Naive B cell (primary cell): ENCODE measurements at regions not wholly inside any gene's neighbourhood (a gene's known extent, or its start where the extent isn't known, plus 50 kb on each side); places are given as distances from the start of the nearest gene placed in this dataset.

Experiments used
- ATAC-seq, 2 donors: fragments of 150-1000 bp; cut with Tn5 transposase; 2 replicates each; pipeline ENCODE4 v1.10.0; 2021; ENCODE audit warnings: low read depth in 2 of 2, mild to moderate bottlenecking in 2 of 2, moderate library complexity in 2 of 2
- DNase-seq: peaks from one replicate; pipeline ENCODE4 v3.0.0; 2022
- H3K27ac Mint-ChIP-seq, 6 donors: one replicate each; pipeline ENCODE4 v1.8.0; 2020 to 2022; ENCODE audit warnings: mild to moderate bottlenecking in 6 of 6, mixed read lengths in 6 of 6, moderate library complexity in 5 of 6, inconsistent platforms in 2 of 6
- H3K27me3 Mint-ChIP-seq, 3 donors: one replicate each; pipeline ENCODE4 v1.8.0; 2021 to 2022; ENCODE audit warnings: mixed read lengths in 3 of 3, mild to moderate bottlenecking in 1 of 3
- H3K36me3 Mint-ChIP-seq, 2 donors: one replicate each; pipeline ENCODE4 v1.8.0; 2020 to 2022; ENCODE audit warnings: mixed read lengths in 2 of 2, inconsistent platforms in 1 of 2, mild to moderate bottlenecking in 1 of 2
- H3K4me1 Mint-ChIP-seq, 3 donors: one replicate each; pipeline ENCODE4 v1.8.0; 2020 to 2022; ENCODE audit warnings: mixed read lengths in 3 of 3, inconsistent platforms in 1 of 3, mild to moderate bottlenecking in 1 of 3, moderate library complexity in 1 of 3
- H3K4me3 Mint-ChIP-seq, 8 donors: one replicate each; pipeline ENCODE4 v1.8.0; 2020 to 2022; ENCODE audit warnings: mild to moderate bottlenecking in 8 of 8, mixed read lengths in 8 of 8, moderate library complexity in 8 of 8, inconsistent platforms in 2 of 8
- H3K9me3 Mint-ChIP-seq, 7 donors: one replicate each; pipeline ENCODE4 v1.8.0; 2020 to 2022; ENCODE audit warnings: mixed read lengths in 7 of 7, mild to moderate bottlenecking in 5 of 7, inconsistent platforms in 2 of 7, moderate library complexity in 1 of 7

- DNase-seq (no peak), ATAC-seq (no peak)
- H3K27me3 Mint-ChIP-seq, result peaks cover 0 to 6% (median 4%) of the 10 kb centered on the region in 3 donors
- no peak overlapping the region for H3K27ac Mint-ChIP-seq
- no peaks in the 10 kb centered on the region for H3K36me3 Mint-ChIP-seq
- H3K9me3 Mint-ChIP-seq, result peaks cover 0 to 4% (median 0%) of the 10 kb centered on the region in 7 donors
- H3K4me1 Mint-ChIP-seq, result no peaks in the 10 kb centered on the region
- no peak overlapping the region for H3K4me3 Mint-ChIP-seq
Observed at GRCh38 chr2:221677688-221678087, 105.6 kb upstream of the EPHA4 start.

DNA sequence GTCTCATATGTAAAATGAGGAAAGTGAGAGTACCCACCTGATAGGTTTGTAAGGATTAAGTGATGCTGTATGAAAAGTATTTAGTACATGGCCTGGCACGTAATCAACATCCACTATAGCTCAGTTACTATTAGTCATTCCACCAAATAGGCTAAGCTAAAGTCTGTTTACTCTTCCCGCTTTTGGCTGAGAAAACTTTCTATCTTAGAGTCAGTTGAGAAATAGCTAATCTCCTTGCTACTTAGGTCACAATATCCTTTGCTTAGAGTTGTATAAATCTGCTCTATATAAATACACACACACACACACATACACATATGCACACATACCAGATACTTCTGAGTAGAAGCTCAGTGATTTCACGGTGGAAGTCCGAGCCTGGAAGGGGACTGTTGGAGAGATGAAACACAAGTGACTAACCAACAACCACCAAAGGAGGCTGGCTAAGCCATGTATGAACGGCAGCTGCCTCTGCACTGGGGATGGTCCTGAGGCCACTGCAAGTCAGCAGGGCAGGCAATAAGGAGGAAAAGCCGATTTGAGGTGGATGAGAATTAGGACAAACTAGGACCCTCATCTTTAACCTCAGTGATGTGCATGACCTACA lies 104.6 kb upstream of the EPHA4 start:
- no peaks in the 10 kb centered on the region for H3K4me1 Mint-ChIP-seq
- H3K4me3 Mint-ChIP-seq, result no peak overlapping the region
- H3K36me3 Mint-ChIP-seq, result no peaks in the 10 kb centered on the region
- H3K9me3 Mint-ChIP-seq, result peaks cover 0 to 6% (median 0%) of the 10 kb centered on the region in 7 donors
- no peak overlapping the region for H3K27ac Mint-ChIP-seq
- DNase-seq (no peak), ATAC-seq (no peak)
- peaks cover 0 to 6% (median 4%) of the 10 kb centered on the region in 3 donors for H3K27me3 Mint-ChIP-seq

DNA sequence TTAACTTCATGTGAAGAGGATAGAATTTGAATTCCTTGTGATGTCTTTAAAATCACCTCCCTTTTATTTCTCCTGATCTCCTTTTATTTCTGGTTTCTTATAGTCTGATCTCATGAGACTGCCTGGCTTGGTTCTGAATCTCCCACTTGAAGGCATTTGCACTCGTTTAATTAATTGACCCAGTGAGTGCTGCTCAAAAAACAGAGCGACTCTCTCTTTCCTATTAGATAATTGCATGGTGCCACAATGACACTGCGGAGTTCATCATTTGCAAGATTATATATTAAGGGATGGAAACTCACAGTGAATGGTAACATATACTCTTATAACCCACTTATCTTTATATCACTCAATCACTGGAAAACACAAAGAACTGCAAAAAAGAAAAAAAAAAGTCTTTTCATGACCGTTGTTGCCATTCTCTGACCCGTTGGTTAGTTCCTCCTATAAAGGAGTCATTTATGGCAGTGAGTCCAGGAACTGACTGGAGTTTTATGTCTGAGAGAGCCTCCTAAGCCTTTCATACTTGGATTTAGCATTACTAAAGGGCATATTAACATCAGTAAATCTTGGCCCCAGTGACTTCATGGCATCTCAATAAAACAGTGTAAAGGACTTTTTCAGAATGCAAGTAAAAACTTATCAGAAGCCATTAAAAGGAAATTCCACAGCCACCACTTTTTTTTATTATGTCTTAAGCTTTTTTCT lies 103.3 kb upstream of the EPHA4 start:
- DNase-seq, result no peak
- Mint-ChIP-seq H3K36me3 (no peaks in the 10 kb centered on the region), H3K4me3 (no peak overlapping the region), H3K9me3 (peaks cover 0 to 6% (median 0%) of the 10 kb centered on the region in 7 donors), H3K4me1 (no peaks in the 10 kb centered on the region), H3K27me3 (peaks cover 0 to 6% (median 4%) of the 10 kb centered on the region in 3 donors), H3K27ac (no peak overlapping the region)
- no peak for ATAC-seq

GRCh38 chr2:221674446-221674845 lies 102.3 kb upstream of the EPHA4 start:
- ATAC-seq (no peak), DNase-seq (no peak)
- H3K27me3 Mint-ChIP-seq, result peaks cover 0 to 6% (median 4%) of the 10 kb centered on the region in 3 donors
- H3K4me1 Mint-ChIP-seq, result no peaks in the 10 kb centered on the region
- H3K36me3 Mint-ChIP-seq, result no peaks in the 10 kb centered on the region
- peaks cover 0 to 6% (median 0%) of the 10 kb centered on the region in 7 donors for H3K9me3 Mint-ChIP-seq
- no peak overlapping the region for H3K4me3 Mint-ChIP-seq
- no peak overlapping the region for H3K27ac Mint-ChIP-seq

- Mint-ChIP-seq H3K4me3 (no peak overlapping the region), H3K27me3 (peaks cover 0 to 6% (median 4%) of the 10 kb centered on the region in 3 donors), H3K4me1 (no peaks in the 10 kb centered on the region), H3K36me3 (no peaks in the 10 kb centered on the region), H3K9me3 (peaks cover 0 to 6% (median 2%) of the 10 kb centered on the region in 7 donors), H3K27ac (no peak overlapping the region)
- no peak for ATAC-seq
- no peak for DNase-seq
Observed at GRCh38 chr2:221673248-221673647, 101.1 kb upstream of the EPHA4 start.

- peaks cover 0 to 8% (median 2%) of the 10 kb centered on the region in 7 donors for H3K9me3 Mint-ChIP-seq
- peaks cover 0 to 6% (median 4%) of the 10 kb centered on the region in 3 donors for H3K27me3 Mint-ChIP-seq
- no peaks in the 10 kb centered on the region for H3K36me3 Mint-ChIP-seq
- H3K4me1 Mint-ChIP-seq, result no peaks in the 10 kb centered on the region
- ATAC-seq (no peak), DNase-seq (no peak)
- H3K27ac Mint-ChIP-seq, result no peak overlapping the region
- no peak overlapping the region for H3K4me3 Mint-ChIP-seq
Observed at GRCh38 chr2:221671515-221671914, 99.4 kb upstream of the EPHA4 start.

DNA sequence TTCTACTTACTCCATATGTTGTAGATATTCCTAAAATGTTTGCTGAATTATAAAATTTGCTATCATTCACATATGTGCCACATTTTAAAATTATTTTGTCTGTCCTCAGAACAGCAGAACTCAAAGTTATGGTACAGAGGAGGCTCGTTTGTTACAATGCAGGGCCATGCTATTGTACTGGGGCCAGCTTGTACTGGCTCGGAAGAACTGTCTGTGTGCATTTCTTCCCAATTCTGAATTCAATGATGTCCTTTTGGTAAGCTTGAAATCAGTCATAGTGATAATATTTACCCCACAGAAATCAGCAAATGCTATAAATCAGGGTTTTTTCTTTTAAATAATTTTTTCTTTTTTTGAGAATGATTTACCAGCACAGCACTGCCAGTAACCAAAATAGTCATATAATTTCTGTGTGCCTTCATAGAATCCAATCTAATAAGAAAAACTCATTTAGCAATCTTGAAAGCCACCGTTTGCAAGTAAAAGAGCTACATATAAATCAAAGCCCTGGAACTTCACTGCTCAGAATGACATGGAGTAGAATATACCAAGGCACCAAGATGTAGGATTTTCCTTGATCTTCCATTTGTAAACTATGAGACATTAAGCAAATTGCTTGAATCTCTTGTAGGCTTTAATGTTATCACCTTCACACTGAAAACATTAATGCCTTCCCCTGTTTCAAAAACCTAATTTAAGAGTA lies 90.7 kb upstream of the EPHA4 start:
- DNase-seq (no peak), ATAC-seq (no peak)
- Mint-ChIP-seq H3K4me3 (no peak overlapping the region), H3K27ac (no peak overlapping the region), H3K36me3 (no peaks in the 10 kb centered on the region), H3K27me3 (no peaks in the 10 kb centered on the region), H3K4me1 (no peaks in the 10 kb centered on the region), H3K9me3 (peaks cover 0 to 22% (median 3%) of the 10 kb centered on the region in 7 donors)

- Mint-ChIP-seq H3K4me3 (no peak overlapping the region), H3K4me1 (no peaks in the 10 kb centered on the region), H3K36me3 (no peaks in the 10 kb centered on the region), H3K9me3 (peaks cover 0 to 4% (median 0%) of the 10 kb centered on the region in 7 donors), H3K27ac (no peak overlapping the region), H3K27me3 (peaks cover 0 to 5% (median 5%) of the 10 kb centered on the region in 3 donors)
- ATAC-seq (no peak), DNase-seq (no peak)
Observed at GRCh38 chr2:221657806-221658205, 85.7 kb upstream of the EPHA4 start.

GRCh38 chr2:221655300-221655699 lies 83.2 kb upstream of the EPHA4 start:
- H3K36me3 Mint-ChIP-seq, result no peaks in the 10 kb centered on the region
- DNase-seq, result no peak
- H3K27ac Mint-ChIP-seq, result no peak overlapping the region

DNA sequence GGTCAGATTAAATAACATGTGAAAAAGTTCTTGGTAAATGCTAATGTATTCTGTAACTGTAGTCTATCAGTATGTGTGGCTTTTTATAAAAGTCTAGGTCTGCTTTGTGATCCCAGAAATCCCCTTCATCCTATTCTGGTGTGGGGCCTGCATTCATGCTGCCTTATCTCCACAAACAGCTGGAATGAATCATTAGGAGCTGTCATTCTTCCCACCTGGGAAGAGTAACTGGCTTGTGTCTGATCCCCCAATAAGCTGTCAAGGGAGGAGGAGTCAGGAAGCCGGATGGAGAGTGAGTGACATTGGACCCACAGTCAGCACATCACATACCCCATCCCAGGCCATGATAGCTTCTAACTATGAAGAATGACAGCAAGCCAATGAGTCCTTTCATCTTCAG lies 81.1 kb upstream of the EPHA4 start:
- H3K9me3 Mint-ChIP-seq, result peaks cover 0 to 2% (median 0%) of the 10 kb centered on the region in 7 donors
- no peak overlapping the region for H3K27ac Mint-ChIP-seq
- no peaks in the 10 kb centered on the region for H3K36me3 Mint-ChIP-seq
- ATAC-seq (no peak), DNase-seq (no peak)
- no peaks in the 10 kb centered on the region for H3K4me1 Mint-ChIP-seq
- H3K4me3 Mint-ChIP-seq, result no peak overlapping the region
- H3K27me3 Mint-ChIP-seq, result peaks cover 0 to 5% (median 5%) of the 10 kb centered on the region in 3 donors

More at GRCh38 chr2:221655300-221655699, 83.2 kb upstream of the EPHA4 start:
- H3K4me3 Mint-ChIP-seq, result no peak overlapping the region
- no peak for ATAC-seq
- H3K27me3 Mint-ChIP-seq, result peaks cover 0 to 5% (median 5%) of the 10 kb centered on the region in 3 donors
- no peaks in the 10 kb centered on the region for H3K4me1 Mint-ChIP-seq
- H3K9me3 Mint-ChIP-seq, result peaks cover 0 to 4% (median 0%) of the 10 kb centered on the region in 7 donors

DNA sequence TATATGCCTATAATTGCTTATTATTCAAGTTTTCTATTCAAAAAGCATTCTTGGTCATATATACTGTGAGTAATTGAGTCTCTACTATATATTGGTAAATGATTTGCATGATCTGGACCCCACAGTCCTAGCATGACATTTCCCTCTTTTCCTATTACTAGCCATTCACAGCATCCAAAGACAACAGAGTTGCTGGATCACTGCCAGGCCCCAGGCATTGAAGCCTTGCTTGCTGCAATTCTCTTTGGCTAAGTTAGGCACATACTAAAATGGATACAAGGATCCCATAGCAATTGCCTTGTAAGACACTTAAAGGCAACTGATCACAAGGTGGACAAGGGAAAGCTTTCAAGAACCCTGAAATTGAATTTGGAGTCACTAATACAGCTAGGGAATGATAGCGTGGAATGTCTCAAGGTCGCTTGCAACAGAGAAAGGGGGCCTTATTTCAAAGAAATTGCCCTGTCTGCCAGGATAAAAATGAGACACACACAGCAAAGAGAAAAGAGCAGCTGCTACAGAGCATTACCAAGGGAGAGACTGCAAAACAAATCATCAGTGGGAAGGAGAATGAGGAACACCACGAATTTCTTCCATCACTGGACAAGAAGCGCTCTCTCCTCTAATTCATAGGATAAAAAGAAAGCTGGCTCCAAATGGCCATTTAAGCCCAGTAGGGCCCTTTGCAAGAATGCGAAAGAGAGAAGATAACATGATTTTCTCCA lies 77.1 kb upstream of the EPHA4 start:
- H3K9me3 Mint-ChIP-seq, result peaks cover 0 to 24% (median 5%) of the 10 kb centered on the region in 7 donors
- no peaks in the 10 kb centered on the region for H3K4me1 Mint-ChIP-seq
- no peak for DNase-seq
- ATAC-seq, result no peak
- peaks cover 0 to 4% (median 0%) of the 10 kb centered on the region in 3 donors for H3K27me3 Mint-ChIP-seq
- H3K4me3 Mint-ChIP-seq, result no peak overlapping the region
- H3K27ac Mint-ChIP-seq, result no peak overlapping the region
- H3K36me3 Mint-ChIP-seq, result no peaks in the 10 kb centered on the region

GRCh38 chr2:221642447-221642846 lies 70.3 kb upstream of the EPHA4 start:
- no peaks in the 10 kb centered on the region for H3K36me3 Mint-ChIP-seq
- H3K27me3 Mint-ChIP-seq, result no peaks in the 10 kb centered on the region
- H3K4me1 Mint-ChIP-seq, result no peaks in the 10 kb centered on the region
- no peak overlapping the region for H3K27ac Mint-ChIP-seq
- no peak overlapping the region for H3K4me3 Mint-ChIP-seq
- peaks cover 0 to 22% (median 7%) of the 10 kb centered on the region in 7 donors for H3K9me3 Mint-ChIP-seq
- DNase-seq (no peak), ATAC-seq (no peak)

DNA sequence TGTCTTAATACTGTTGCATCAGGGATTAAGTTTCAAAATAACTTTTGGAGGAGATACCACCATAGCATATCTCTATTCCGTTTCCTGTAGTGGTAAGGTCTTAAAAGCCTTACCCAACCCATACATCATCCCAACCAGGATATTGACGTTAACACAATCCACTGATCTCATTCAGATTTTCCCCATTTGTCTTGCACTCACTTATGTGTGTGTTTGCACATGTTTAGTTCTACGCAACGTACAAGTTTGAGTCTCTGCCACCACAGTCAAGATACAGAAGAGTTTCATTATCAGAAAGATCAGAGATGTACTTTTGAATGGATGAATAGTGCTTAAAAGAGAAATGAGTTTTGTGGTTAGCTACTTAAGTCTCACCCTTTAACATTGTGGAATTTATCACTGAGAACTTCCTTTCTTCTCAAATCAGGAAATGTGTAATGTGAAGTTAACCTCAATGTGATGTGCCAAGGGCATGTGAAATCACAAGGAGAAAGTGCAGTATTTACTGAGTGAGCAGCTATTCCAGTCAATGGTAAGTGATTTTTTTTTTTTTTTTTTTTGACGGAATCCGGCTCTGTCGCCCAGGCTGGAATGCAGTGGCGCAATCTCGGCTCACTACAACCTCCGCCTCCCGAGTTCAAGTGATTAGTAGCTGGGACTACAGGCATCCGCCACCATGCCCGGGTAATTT lies 69.2 kb upstream of the EPHA4 start:
- H3K27me3 Mint-ChIP-seq, result no peaks in the 10 kb centered on the region
- peaks cover 0 to 11% (median 5%) of the 10 kb centered on the region in 7 donors for H3K9me3 Mint-ChIP-seq
- no peaks in the 10 kb centered on the region for H3K36me3 Mint-ChIP-seq
- H3K4me1 Mint-ChIP-seq, result no peaks in the 10 kb centered on the region
- DNase-seq, result no peak
- ATAC-seq, result no peak
- no peak overlapping the region for H3K27ac Mint-ChIP-seq
- H3K4me3 Mint-ChIP-seq, result no peak overlapping the region
